Kidney epithelial cell (primary cell): ENCODE measurements at regions not wholly inside any gene's neighbourhood (a gene's known extent, or its start where the extent isn't known, plus 50 kb on each side); places are given as distances from the start of the nearest gene placed in this dataset.
"Not testable (repeated sequence)": the region's sequence is repeated elsewhere in the genome, so short reads cannot be mapped to it uniquely, and the experiment has no call there.

ENCODE experiments used
- DNase-seq: peaks from one replicate; pipeline ENCODE4 v3.0.0-alpha.2; 2010; ENCODE audit warnings: low read depth
- H3K27me3 ChIP-seq: 2 replicates; pipeline ENCODE4 v1.6.0; 2011; ENCODE audit warnings: low read length; ENCODE audit not compliant: control insufficient read depth, insufficient read depth
- H3K36me3 ChIP-seq: 2 replicates; pipeline ENCODE4 v1.5.1; 2011; ENCODE audit warnings: low read length; ENCODE audit not compliant: control insufficient read depth, insufficient read depth
- H3K4me3 ChIP-seq: 2 replicates; pipeline ENCODE4 v1.5.1; 2011; ENCODE audit warnings: low read depth, mild to moderate bottlenecking, control low read depth, low read length
- TF ChIP-seq, protein P1 (sequence below): IDR thresholded peaks from 2 replicates; pipeline ENCODE4 v1.5.1; 2011; ENCODE audit warnings: mild to moderate bottlenecking, moderate library complexity, low read length, control low read depth, inconsistent platforms; ENCODE audit not compliant: insufficient read depth, poor library complexity, severe bottlenecking

DNA sequence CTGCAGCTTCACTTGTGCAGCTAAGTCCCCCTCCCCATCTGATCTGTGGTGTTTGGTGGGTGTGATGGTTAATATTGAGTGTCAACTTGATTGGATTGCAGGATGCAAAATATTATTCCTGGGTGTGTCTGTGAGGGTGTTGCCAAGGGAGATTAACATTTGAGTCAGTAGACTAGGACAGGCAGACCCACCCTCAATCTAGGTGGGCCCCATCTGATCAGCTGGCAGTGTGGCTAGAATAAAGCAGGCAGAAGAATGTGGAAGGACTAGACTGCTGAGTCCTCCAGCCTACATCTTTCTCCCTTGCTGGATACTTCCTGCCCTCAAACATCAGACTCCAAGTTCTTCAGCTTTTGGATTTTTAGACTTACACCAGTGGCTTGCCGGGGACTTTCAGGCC is 103.5 kb upstream of the BOD1L1 start:
- TF ChIP-seq, protein P1, sequence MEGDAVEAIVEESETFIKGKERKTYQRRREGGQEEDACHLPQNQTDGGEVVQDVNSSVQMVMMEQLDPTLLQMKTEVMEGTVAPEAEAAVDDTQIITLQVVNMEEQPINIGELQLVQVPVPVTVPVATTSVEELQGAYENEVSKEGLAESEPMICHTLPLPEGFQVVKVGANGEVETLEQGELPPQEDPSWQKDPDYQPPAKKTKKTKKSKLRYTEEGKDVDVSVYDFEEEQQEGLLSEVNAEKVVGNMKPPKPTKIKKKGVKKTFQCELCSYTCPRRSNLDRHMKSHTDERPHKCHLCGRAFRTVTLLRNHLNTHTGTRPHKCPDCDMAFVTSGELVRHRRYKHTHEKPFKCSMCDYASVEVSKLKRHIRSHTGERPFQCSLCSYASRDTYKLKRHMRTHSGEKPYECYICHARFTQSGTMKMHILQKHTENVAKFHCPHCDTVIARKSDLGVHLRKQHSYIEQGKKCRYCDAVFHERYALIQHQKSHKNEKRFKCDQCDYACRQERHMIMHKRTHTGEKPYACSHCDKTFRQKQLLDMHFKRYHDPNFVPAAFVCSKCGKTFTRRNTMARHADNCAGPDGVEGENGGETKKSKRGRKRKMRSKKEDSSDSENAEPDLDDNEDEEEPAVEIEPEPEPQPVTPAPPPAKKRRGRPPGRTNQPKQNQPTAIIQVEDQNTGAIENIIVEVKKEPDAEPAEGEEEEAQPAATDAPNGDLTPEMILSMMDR, result no peak
- no peak for DNase-seq
- Histone ChIP-seq H3K27me3 (no peaks in the 10 kb centered on the region), H3K36me3 (no peaks in the 10 kb centered on the region), H3K4me3 (no peak overlapping the region)

DNA sequence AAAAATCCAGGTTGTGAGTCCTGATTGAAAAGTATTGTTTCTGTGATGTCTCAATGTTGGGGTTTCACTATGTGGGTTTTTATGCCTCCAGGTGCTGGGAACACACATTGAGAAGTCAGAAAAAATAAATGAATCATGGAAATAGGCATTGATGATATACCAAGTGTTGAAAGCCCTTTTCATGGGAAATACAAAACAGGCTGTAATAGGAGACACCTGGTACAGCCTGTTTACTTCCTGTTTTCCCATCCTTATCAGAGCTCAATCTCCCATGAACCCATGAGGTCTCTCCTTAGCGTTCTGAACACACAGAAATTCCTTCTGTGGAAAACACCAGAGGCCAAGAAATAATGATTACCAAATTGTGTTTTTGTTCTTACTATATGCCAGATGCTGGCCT is 106.3 kb upstream of the BOD1L1 start:
- Histone ChIP-seq H3K36me3 (no peaks in the 10 kb centered on the region), H3K27me3 (no peaks in the 10 kb centered on the region), H3K4me3 (no peak overlapping the region)
- TF ChIP-seq, protein P1, result no peak
- no peak for DNase-seq

DNA sequence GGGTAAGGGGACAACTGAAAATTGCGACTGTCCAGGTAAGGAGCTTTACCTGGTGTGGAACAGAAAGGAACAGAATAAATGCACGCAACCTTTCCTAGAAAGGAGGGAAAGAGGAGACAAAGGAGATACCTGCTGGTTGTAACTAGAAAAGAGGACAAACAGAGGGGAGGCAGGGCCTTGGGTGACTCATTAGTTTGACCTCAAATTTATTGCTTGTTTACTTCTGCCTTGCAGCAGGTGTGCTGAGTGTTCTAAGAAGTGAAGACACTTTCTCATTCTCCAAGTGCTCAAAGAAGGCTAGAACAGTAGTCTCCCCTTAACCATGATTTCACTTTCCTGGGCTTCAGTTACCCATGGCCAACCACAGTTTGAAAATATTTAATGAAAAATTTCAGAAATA is 123.1 kb upstream of the BOD1L1 start:
- H3K4me3 ChIP-seq, result no peak overlapping the region
- H3K36me3 ChIP-seq, result no peaks in the 10 kb centered on the region
- DNase-seq, result no peak
- TF ChIP-seq, protein P1, result no peak
- no peaks in the 10 kb centered on the region for H3K27me3 ChIP-seq

DNA sequence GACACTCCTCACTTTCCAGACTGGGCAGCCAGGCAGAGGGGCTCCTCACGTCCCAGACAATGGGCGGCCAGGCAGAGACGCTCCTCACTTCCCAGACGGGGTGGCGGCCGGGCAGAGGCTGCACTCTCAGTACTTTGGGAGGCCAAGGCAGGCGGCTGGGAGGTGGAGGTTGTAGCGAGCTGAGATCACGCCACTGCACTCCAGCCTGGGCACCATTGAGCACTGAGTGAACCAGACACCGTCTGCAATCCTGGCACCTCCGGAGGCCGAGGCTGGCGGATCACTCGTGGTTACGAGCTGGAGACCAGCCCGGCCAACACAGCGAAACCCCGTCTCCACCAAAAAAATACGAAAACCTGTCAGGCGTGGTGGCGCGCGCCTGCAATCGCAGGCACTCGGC is 134.1 kb upstream of the BOD1L1 start:
- not testable (repeated sequence) for DNase-seq, H3K4me3 ChIP-seq, H3K27me3 ChIP-seq, H3K36me3 ChIP-seq

DNA sequence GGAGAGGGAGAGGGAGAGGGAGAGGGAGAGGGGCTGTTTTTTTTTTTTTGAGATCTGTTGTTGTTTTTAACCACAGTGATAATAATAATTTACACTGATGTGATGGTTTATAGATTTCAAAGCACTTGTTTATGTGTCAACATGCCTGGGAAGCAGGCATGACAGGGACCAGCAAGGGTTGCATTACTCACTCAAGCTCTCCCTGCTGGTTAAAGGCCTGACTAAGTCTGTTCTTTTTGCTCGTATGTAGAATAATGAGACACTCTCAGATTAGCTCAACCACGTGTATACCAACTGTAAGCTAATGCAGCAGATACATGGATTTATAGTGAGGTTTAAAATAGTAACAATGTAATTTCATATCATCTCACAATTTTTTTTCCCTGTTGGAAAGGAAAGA is 134.6 kb upstream of the BOD1L1 start:
- DNase-seq, result no peak
- no peaks in the 10 kb centered on the region for H3K27me3 ChIP-seq
- no peaks in the 10 kb centered on the region for H3K36me3 ChIP-seq
- H3K4me3 ChIP-seq, result no peak overlapping the region
- TF ChIP-seq, protein P1, result no peak

DNA sequence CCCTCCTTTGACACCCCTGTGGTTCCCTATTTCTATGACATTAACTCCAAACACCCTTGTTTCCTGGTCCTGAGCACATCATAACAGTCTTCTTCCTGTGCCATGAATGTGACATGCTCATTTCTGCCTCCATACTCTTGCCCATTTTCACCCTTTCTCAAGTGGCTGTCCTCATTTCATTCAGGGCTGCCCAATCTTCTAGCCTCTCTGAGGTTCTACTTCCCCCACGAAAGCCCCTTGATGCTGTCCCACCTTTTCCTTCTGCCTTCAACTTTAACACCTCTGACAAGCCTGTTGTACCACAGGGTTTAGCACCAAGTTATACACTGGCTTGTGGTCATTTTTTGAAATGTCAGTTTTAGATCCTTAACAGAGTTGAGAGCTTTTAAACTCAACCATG is 136.2 kb upstream of the BOD1L1 start:
- TF ChIP-seq, protein P1, result no peak
- Histone ChIP-seq H3K36me3 (no peaks in the 10 kb centered on the region), H3K27me3 (no peaks in the 10 kb centered on the region), H3K4me3 (no peak overlapping the region)
- DNase-seq, result no peak
